GM10248 (cell line): ENCODE measurements at regions not wholly inside any gene's neighbourhood (a gene's known extent, or its start where the extent isn't known, plus 50 kb on each side); places are given as distances from the start of the nearest gene placed in this dataset.
"Not testable (repeated sequence)": the region's sequence is repeated elsewhere in the genome, so short reads cannot be mapped to it uniquely, and the experiment has no call there.

Source experiments
- CTCF ChIA-PET: fragments of 300-600 bp; sonication (Branson Sonifier 250); formaldehyde crosslinking; extraction: SDS; loops from one replicate; lab custom pipeline; 2021; ENCODE audit warnings: antibody characterized with exemption; lab: Yijun Ruan, JAX
- POLR2A ChIA-PET: fragments of 350-650 bp; sonication (Branson Sonifier 250); formaldehyde crosslinking; extraction: SDS; loops from one replicate; lab custom pipeline; 2020; ENCODE audit warnings: antibody characterized with exemption; lab: Yijun Ruan, JAX
- DNase-seq: peaks from one replicate; pipeline ENCODE4 v3.0.0; 2012; ENCODE audit errors: extremely low spot score
- CTCF ChIP-seq: IDR thresholded peaks from 2 replicates; pipeline ENCODE4 v1.5.1; 2012; ENCODE audit warnings: mild to moderate bottlenecking, low read depth; ENCODE audit errors: extremely low read depth, missing control alignments, control extremely low read depth

GRCh38 chr1:4177425-4178150 lies 277.5 kb upstream of the C1orf174 start:
- no peak for DNase-seq
- ChIA-PET POLR2A (no interaction called here), CTCF (no interaction called here)
- no peak for TF ChIP-seq CTCF

GRCh38 chr1:4178501-4179113 lies 278.5 kb upstream of the C1orf174 start:
- CTCF ChIA-PET, result no interaction called here
- POLR2A ChIA-PET, result no interaction called here
- TF ChIP-seq CTCF, result no peak
- DNase-seq, result no peak

GRCh38 chr1:4179914-4180735 lies 280.1 kb upstream of the C1orf174 start:
- POLR2A ChIA-PET, result no interaction called here
- TF ChIP-seq CTCF, result no peak

GRCh38 chr1:4186486-4186885 lies 286.4 kb upstream of the C1orf174 start:
- POLR2A ChIA-PET, CTCF ChIA-PET, DNase-seq: not testable (repeated sequence)

More at GRCh38 chr1:4179914-4180735, 280.1 kb upstream of the C1orf174 start:
- DNase-seq, result no peak
- CTCF ChIA-PET, result no interaction called here

GRCh38 chr1:4203501-4203900 lies 303.4 kb upstream of the C1orf174 start:
- no peak for DNase-seq
- ChIA-PET CTCF (no interaction called here), POLR2A (no interaction called here)
- no peak for TF ChIP-seq CTCF

- DNase-seq, result no peak
- TF ChIP-seq CTCF, result no peak
- CTCF ChIA-PET, result no interaction called here
- POLR2A ChIA-PET, result no interaction called here
Observed at GRCh38 chr1:4207183-4207582, 307.1 kb upstream of the C1orf174 start.
